Right lung (tissue), 2 donors: ENCODE measurements at regions not wholly inside any gene's neighbourhood (a gene's known extent, or its start where the extent isn't known, plus 50 kb on each side); places are given as distances from the start of the nearest gene placed in this dataset.

ENCODE experiments used
- DNase-seq, 2 donors: peaks; one replicate each; pipeline ENCODE4 v3.0.0-alpha.2; 2013

DNA sequence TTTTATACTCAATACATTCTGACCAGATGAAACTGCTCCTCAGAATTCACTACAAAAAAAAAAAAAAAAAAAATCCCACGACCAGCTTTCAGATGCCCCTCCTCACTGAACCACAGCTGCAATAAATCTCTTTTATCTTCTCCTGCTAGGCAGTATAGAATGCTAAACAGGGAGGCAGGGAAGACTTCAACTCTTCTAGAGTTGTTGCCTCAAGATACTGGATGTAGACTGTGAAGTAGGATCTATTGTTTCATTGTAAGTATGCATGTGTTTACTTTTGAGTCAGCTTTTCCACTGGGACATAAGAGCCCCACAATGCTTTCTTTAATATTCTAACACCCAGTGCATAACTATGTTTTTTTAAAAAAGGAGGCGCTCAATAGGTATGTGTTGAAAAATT is 401.4 kb downstream of the TBL1XR1 start:
- no peak for DNase-seq

DNA sequence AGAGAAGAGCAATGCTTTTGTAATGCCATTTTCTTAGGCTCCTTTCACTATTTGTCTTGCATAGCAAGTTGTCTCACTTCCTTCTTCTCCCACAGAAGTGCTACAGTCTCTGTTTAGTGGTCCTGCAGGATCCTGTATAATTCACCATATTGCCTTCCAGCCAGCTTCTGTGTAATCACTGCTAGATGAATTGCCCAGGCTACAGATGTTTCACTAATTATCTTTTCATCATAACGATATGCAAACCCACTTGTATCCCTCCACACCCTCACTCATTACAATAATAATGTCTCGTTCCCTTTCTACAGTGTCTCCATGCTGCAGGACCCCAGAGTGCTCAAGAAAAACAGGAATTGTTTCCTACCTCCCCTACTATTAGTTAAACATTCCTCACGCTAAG is 402.9 kb downstream of the TBL1XR1 start:
- DNase-seq: no peak

GRCh38 chr3:176789947-176790346 is 407.3 kb downstream of the TBL1XR1 start:
- DNase-seq: no peak

GRCh38 chr3:176789281-176789705 is 408.0 kb downstream of the TBL1XR1 start:
- DNase-seq: no peak

- no peak for DNase-seq
Measured at GRCh38 chr3:176787506-176787905, 409.8 kb downstream of the TBL1XR1 start.

- peak in 1 of 2 donors; percentile 8 for DNase-seq
Measured at GRCh38 chr3:176785171-176785570, 412.1 kb downstream of the TBL1XR1 start.

- no peak for DNase-seq
Measured at GRCh38 chr3:176780766-176781165, 416.5 kb downstream of the TBL1XR1 start.

DNA sequence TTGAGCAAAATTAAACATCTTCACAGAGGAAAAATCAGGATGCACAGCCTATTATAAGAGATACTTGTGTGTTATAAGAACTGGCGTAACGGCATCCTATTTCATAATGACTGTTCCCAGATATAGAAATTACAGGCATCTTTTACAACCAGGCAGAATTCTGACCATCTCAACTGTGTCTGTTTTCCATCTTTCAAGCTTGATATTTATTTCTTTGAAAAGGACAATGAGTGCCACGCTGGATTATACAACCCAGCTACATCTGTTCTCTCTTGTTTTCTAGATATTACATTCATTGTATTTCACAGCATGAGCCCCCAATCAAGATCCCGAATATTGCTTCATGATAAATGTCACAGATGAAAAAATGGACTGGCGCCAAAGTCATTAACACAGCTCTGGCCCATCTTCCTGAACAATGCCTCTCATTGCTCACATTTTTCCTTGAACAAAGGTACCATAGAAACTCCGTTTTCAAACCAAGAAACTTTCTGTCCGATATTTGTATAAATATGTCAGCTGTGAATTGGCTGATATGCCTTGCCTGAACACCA is 420.6 kb downstream of the TBL1XR1 start:
- DNase-seq: no peak

DNA sequence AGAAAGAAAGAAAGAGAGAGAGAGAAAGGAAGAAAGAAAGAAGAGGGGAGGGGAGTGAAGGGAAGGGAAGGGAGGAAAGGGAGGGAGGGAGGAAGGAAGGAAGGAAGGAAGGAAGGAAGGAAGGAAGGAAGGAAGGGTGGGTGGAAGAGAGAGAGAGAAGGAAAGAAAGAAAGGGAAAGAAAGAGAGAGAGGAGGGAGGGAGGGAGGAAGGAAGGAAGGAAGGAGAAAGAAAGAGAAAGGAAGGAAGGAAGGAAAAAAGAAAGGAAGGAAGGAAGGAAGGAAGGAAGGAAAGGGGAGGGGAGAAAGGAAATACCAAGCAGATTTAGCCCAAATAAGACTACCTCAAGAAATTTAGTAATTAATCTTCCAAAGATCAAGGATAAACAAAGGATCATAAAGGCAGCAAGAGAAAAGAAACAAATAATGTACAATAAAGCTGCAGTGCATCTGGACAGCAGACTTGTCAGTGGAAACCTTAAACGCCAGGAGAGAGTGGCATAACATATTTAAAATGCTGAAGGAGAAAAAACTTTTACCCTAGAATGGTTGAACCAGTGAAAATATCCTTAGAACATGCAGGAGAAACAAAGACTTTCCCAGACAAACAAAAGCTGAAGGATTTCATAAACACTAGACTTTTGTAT is 427.6 kb downstream of the TBL1XR1 start:
- no peak for DNase-seq

DNA sequence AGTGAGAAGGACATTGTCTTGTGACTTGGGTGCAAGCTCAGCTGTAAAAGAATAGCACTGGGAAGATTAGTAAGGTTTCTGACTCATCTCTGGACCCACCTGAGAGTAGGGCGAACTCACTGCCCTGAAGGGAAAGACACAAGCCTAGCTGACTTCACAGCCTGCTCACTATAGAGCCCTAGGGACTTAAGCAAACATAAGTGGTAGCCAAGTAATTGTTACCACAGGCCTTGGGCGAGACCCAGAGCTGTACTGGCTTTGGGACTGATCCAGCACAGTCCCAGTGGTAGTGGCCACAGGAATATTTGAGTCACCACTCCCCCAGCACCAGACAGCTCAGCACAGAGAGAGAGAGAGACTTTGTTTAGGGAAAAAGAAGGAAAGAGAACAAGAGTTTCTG is 429.9 kb downstream of the TBL1XR1 start:
- DNase-seq: no peak

DNA sequence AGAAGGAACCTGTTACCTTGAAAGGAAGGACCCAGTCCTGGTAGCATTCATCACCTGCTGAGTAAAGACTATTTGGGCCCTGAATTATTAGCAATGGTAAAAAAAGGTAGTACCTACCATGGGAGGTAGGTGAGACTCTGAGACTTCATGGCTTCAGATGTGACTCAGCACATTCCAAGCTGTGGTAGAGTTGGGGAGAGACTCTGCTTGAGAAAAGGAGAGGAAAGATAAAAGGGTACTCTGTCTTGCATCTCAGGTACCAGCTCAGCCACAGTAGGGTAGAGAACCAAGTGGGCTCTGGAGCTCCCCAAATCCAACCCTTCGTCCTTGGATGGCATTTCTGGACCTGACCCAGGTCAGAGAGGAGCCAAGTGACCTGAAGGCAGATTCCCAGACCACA is 430.4 kb downstream of the TBL1XR1 start:
- no peak for DNase-seq

GRCh38 chr3:176765382-176765900 is 431.8 kb downstream of the TBL1XR1 start:
- DNase-seq: no peak

DNA sequence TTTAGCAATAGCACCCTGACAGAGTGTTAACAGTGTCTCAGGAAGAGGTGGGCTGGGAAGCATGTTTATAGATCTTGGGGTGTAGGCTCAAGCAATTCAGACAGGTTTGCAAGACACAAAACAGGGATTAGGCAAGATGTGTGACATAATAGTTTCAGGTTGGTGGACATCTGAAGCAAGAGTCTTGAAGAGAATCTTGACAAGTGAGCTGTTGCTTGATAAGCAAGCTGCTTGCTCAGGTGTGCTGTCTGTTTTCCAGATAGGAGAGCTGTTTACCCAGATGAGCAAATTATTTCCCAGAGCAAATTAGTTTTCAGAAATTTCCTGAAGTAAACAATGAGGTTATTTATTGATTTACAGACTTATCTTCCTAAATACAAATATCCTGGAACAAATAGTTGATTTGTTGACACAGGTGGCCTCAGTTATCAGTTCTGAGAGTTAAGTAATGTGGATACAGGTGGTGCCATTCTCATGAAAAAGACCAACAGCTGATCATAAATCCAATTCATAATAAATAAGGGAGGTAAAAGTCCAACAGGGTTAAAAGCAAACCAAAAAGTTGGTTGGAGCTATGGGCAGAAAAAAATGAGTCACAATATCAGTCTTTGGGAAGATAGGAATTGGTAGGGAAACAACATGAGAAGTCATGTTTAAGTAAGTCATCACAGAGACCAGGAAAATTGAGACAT is 437.3 kb downstream of the TBL1XR1 start:
- no peak for DNase-seq

GRCh38 chr3:176757429-176757828 is 439.9 kb downstream of the TBL1XR1 start:
- no peak for DNase-seq

DNA sequence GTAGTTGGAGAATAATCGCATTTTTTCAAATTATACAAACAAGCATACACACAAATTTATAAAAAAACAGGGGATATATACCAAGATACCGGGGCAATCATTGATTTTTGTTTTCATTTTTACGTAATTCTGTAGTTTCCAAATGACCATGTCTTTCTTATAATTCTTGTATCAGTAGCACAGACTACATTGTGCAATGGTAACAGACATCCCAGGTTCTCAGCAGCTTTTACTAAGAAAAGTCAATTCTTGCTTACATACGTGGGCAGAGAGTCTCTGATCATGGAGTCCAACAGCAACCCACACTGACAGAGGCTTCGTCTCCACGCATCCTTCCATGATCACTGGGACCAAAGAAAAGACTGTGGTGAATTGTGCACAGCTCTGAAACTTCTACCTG is 441.3 kb downstream of the TBL1XR1 start:
- no peak for DNase-seq

- DNase-seq: no peak
Measured at GRCh38 chr3:176755552-176755951, 441.7 kb downstream of the TBL1XR1 start.

DNA sequence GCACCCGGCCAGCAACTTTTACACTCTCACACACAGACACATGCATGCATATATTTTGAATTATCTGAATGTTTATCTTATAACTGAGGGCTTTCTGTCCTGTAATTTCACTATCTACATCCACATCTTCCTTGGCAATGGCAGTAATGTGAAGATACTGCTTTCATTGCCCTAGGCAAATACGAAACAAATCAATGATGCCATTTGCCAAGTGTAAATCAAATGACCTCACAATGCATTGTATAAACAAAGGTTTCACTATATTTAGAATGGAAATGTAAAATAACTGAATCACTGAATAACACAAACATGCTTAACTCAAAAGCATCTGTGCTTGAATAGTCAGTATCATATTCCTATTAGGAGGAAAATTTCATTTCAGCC is 455.6 kb downstream of the TBL1XR1 start:
- DNase-seq: no peak

- no peak for DNase-seq
Measured at GRCh38 chr3:176740906-176741663, 456.2 kb downstream of the TBL1XR1 start.

DNA sequence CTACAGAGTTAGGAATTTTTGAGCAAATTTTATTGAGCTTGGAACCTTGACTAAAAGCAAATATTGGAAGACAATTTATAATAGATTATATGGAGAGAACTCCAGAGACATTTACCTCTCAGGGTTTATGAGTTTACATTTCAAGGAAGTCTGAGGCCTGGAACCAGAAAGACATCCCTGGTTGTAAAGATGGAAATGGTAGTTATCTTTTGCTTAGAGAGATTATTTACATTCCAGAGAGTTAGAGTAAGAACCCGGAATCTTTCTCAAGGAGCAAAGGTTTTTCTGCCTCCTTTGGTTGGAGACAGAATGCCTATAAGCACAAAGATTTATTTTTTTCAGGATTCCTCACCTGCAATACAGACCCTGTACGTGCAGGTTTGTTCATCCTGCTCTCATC is 458.1 kb downstream of the TBL1XR1 start:
- DNase-seq: no peak

- no peak for DNase-seq
Measured at GRCh38 chr3:176737480-176738110, 459.7 kb downstream of the TBL1XR1 start.

- no peak for DNase-seq
Measured at GRCh38 chr3:176734146-176734545, 463.1 kb downstream of the TBL1XR1 start.

DNA sequence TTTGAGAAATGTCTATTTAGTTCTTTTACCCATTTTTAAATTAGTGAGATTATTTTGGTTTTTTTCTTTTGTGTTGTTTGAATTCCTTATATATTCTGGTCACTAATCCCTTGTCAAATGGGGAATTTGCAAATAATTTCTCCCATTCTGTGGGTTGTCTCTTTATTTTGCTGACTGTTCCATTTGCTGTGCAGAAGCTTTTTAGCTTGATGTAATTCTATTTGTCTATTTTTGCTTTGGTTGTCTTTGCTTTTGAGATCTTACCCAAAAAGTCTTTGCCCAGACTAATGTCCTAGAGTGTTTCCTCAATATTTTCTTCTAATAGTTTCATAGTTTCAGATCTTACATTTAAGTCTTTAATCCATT is 472.9 kb downstream of the TBL1XR1 start:
- no peak for DNase-seq
